Inflammatory macrophage (primary cell): ENCODE measurements at regions not wholly inside any gene's neighbourhood (a gene's known extent, or its start where the extent isn't known, plus 50 kb on each side); places are given as distances from the start of the nearest gene placed in this dataset.
"Not testable (repeated sequence)": the region's sequence is repeated elsewhere in the genome, so short reads cannot be mapped to it uniquely, and the experiment has no call there.

Experiments
- DNase-seq, 2 donors: peaks; one replicate each; pipeline ENCODE4 v3.0.0-alpha.2; 2020 to 2022

DNA sequence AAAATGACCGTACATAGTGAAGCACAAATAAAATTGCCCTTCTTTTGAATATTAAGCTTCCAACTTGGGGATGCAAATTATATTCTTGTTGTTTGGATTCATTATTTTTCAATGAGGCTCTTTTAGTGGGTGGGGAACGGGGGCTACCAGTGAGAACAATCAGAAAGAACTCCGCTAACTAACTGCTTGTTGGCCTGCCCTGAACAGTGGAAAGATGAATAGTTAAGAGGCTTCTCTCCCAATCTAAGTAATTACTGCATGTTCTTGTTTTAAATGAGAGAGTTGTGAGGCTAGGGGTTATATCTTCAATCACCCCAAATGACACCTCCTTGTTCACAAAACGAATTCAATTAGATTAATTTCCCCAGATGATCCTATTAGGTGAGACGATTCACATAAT lies 322.0 kb downstream of the FAT3 start:
- no peak for DNase-seq

DNA sequence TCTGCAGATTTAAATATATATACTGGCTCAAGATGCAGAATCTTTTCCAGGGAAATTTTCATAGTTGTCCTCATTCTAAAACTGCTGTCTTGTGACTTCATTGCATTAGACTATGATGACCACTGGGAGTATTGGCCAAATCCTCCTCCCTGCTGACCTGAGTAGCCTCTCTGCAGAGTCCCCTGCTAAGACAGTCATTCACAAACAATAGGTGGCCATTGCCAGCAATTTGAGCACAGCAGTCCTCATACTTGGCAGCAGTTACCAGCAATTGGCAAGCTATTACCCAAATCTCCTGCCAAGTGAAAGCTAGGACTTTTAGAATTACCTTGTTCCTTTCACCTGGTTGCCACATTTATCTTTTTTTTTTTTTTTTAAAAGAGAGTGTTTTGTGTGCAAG lies 325.8 kb downstream of the FAT3 start:
- DNase-seq = no peak

DNA sequence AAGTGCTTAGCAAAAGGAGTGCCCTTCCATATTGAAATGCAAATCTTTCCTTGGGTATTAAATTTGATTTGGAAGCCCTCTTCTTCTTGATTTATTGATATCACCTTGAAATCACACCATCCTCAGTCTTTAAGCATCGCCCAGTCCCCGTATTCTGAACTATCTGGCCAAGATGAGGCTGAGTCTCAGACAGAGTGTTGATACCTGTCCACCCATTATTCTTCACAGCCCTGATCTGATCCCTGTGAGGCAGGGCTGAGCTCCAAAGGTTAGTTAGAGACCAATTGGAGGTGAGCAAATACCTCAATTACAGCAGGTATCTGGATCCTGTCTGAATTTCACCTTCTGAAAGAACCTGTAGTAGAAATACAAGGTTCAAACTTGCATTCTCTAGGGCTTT lies 326.3 kb downstream of the FAT3 start:
- DNase-seq = no peak

DNA sequence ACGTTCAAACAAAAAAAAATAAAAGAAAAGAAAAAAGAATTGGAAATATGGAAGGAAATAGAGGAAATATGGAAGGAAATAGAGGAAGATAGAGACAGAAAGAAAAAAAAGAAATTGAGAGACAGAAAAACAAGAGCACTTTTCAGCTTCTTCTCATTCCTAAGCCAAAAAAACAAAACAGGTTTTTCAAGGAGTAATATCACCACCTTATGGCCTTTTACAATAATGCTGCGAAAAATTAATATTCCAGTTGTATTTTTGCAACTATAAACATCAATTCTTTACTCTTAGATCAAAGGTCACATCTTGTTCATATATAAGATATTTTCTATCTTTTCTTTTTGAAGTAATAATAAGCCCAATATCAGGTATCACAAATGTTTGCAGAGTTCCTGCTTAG lies 328.3 kb downstream of the FAT3 start:
- DNase-seq = no peak

DNA sequence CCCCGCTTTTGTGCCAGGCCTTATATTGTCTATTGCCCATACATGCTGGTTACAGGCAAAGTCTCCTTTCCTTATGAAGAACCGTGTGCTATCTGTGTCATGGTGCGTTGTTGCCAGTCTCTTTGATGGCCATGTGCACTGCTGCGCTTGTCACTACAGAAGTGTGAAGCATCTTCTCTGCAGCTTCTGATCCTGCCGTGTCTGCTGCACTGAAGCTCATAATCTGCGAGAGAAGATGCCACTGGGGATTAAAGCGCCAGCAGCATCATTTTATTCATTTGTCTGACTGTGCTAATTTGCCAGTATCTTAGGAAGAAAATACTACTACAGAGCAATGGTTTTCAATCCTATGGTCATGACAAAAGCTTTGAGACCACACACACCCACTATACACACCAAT lies 330.1 kb downstream of the FAT3 start:
- DNase-seq = no peak

DNA sequence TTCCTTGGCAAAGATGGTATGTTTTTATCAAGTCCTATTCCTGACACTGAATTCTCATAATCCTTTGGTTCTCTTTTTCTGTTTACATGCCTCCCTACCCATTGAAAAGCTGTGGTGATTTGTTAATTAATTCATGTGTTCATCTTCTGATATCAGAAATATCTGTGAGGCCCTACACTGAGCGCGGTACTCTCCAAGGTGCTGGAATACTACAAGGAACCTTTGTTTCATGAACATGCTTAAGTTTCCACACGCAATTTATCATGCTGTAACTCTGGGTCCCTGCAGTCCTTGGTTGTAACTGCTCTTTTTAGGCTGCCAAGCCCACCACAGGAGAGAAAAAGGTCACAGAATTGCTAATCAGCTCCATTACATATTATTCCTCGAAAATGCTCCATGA lies 331.8 kb downstream of the FAT3 start:
- DNase-seq = no peak

DNA sequence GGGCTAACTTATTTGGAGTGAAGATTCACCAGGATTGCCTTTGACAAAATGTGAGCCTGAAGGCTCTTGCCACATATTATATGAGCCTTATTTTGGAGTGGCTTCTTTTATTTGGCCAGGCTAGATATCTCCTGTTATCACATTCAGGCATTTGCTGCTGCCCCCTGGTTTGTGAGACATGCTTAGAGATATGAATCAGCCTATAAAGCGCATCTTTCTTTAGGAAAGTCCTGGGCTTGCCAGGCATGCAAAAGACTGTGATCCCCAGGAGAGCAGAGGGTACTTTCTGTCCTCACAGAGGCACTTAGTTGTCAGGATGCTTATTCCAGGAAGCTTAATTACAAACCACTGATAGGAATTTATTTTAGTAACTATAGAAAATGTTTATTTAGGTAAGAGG lies 333.3 kb downstream of the FAT3 start:
- no peak for DNase-seq

DNA sequence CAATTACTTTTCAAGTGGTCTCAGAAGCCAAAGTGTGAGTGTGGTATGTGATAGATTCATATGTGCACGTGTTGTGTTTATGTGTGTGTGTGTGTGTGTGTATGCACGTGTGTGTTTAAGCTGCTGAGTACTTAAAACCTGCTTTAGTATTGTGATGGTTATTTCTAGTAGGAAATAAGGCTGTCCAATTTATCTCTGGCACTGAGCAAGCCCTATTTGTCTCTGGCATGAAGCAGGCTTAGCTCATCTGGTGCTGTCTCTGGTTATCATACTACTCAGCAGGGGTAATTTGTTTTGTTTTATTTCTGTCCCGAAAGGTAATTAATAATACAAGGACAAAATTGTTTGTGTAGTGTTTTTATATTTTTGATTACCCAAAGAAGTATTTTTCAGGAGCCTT lies 333.7 kb downstream of the FAT3 start:
- no peak for DNase-seq

DNA sequence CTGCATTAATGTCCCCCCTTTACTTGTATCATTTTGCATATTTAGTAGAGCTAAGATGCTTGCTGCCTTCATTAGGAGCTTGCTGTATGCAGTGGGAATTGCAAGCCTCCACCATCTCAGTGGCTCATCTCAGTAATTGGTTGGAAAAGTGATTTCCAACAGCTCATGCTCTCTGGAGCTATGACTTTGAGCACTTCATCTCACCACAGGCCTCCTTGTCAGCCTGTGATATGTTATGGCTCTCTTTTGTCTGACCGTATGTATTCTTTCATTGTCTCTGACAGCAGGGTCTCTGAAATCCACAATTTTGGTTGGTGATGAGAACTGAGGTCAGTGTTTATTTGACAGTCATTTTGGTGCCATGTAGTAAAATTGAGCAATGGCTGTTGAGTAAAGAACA lies 345.1 kb downstream of the FAT3 start:
- no peak for DNase-seq

DNA sequence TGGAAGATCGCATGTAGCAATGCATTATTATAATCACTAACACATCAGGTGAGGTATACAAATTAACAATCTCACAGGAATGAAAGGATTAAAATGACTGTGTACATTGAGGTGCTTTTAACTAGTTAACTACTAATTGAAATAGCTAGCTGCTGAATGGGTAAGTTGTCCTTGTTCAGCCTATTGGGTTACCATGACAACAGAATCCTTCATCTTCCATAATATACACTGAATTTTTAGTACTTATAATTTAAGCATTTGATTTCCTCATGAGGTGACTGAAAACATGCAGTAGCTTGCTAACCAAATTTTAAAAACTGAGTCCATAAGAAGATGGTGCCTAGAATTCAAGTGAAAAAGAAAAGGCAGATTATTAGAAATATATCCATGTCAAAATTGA lies 347.9 kb downstream of the FAT3 start:
- DNase-seq = no peak

DNA sequence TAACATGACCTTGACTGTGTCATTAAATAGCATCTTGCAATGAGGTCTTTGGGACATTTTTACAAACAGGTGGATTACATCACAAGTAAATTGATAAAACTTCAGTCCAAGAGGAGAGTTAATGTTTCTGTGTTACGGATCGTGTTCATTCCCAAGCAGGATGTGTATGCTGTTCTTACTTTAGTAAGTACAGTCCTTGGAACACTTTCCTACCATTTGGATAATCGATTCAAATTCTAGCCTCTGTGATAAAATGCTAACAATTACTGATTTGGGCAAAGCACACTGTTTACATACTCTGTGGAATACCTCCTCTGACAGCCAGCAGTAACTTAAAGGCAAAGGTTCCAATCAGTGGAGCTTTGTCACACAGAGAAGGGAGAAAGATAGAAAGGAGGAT lies 351.7 kb downstream of the FAT3 start:
- no peak for DNase-seq

DNA sequence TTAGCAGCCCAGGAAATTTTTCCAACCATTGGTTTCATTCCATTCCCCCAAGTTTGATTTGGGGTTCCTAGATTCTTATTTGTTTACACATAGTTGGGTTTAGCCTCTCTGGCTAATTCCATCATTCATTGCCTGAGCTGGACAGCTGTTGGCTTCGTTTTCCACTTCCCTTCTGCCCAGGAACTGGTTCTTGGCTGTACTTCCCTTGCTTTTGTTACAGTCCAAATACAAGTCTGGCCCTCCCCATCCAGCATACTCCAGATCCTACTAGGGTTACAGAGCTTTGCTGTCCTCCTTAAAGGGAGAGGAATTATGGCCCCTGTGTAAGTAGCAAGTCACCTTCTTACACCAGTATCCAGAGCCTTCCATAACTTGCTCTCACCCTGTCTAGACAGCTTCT lies 356.3 kb downstream of the FAT3 start:
- DNase-seq = no peak

DNA sequence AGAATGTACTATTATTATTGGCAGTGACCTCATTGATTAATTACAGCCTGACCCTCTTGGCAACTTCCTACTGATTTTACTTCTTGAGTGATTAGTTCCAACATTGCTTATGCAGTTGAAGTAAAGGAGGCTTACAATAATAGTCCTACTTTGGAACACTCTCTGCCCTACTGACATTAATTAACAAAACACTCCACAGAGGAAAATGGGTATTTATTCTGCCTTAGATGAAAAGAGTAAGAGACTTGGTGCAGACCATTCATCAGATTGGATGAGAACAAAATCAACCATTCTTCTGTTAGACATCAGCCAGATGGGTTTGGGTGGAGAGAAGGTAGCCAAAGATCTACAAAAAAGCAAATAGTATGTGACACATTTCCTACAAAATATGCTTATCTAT lies 363.8 kb downstream of the FAT3 start:
- no peak for DNase-seq

DNA sequence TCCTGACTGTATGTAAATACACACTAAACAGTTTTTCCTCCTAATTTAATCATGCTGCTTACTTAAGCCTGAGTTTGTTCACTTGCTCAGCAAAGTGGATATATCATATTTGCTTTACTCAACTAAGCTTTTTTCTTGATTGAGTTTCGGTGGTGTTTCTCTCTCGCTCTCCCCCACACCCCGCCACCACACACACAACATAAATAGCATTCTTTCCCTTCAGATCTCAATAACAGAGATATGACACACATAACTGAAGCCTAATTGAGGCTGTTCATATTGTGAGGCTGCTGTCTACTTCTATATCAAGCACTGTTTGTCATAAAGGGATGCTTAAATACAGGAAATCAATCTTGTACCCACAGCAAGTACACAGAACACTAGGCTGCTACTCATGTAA lies 364.9 kb downstream of the FAT3 start:
- DNase-seq = no peak

DNA sequence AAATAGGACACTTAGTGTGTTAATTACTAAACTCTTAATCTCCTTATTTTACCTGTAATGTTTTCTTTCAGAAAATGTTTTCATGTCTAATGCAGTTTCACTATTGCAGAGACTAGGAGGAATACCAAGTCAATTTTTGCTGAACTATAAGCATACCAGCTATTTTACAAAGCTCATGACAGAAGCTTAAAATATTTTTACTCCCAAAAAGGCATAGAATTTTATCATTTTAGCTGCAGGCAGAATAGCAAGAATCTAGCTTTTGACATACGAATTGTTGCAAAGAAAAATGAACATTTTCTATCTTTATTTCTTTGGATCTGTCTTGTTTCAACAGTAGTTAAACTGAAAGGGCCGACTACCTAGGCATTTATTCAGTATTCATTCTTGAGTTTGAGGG lies 366.9 kb downstream of the FAT3 start:
- no peak for DNase-seq

DNA sequence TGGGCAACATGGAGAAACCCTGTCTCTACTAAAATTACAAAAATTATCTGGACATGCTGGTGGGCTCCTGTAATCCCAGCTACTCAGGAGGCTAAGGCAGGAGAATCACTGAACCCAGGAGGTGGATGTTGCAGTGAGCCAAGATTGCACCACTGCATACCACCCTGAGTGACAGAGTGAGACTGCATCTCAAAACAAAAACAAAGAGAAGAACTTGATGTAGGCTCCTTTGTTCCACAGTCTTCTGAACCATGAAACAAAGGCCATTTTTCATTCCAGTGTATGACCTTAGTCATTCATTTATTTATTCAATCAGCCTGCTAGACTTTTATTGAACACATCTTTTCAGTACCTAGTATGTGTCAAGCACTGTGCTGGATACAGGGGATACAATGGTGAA lies 369.6 kb downstream of the FAT3 start:
- no peak for DNase-seq

DNA sequence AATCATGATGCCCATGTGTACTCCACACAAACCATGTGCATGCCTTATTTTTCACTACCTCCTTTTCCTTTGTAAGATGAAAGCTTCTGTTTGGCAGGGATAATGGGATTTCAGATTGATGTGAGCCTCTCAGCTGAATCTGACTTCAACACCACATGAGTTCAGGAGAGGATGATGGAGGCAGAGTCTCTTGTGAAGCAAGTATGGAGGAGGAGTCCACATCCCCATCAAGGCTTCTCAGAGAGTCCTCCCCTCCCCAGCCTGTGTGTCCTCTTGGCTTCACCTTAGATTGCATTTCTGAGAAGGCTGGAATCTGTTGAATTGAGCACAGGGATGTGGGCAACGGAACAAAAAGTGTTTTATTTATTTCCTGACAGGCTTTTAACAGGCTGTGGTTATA lies 370.4 kb downstream of the FAT3 start:
- DNase-seq = no peak

DNA sequence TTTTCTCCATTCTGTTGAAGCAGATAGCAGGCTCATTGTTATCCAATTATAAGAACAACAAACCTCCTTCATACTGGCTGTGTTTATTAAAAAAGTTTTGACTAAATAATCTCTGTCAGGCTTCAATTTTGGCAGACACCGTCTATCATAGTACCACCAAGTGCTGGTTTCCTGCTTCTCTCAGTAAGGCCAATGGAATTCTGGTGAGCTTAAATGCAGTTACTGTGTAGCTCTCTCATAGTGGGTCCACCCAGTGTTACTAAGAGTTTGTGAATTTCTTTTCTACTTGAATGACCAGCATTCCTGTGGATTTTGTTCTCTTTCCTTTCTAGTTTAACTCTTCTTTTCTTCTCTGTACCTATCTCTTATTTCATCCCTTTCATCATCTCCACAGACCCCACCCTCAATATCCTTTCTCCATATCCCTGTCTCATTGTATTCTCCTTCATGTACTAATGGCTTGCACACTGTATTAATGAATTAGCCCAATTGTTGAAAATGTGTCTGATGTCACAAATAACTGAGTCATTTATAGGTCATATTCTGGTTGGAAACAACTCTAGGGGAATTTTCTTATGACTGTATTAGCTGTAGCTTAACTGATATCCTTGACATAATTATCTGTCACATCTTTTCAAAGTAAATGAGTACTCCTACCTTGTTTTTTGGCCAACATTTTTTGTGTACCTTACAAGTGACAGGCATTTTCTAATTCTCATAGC lies 372.1 kb downstream of the FAT3 start:
- no peak for DNase-seq

DNA sequence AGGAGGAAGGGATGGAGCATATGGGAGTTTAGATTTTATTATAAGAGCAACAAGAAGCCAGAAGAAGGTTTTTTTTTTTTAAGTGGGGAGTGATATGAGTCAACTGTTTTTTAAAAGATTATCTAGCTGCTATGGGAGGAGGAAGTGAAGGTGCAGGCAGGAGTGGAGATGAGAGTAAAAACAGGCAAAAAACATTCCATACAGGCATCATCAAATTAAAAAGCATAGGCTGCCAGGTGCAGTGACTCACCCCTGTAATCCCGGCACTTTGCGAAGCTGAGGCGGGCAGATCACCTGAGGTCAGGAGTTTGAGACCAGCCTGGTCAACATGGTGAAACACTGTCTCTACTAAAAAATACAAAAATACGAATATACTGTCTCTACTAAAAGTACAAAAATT lies 368.4 kb upstream of the MTNR1B start:
- no peak for DNase-seq

DNA sequence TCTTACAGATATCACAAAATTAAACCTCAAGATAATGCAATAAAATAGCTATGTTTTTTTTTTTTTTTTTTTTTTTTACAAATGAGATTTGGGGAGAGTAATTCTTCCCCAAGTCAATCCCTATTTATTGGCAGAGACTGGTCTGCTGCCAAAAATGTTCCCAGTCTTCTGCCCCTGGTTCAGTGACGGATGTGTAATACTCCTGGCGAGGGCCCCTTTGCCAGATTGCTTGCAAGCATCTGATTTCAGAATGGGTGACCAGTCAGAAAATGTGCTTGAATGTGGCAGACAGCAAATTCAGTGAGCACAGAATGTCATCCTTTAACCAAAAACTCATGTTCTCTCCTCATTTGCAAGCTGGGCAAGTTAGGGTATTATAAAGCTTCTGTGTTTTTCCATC lies 363.8 kb upstream of the MTNR1B start:
- DNase-seq = no peak

DNA sequence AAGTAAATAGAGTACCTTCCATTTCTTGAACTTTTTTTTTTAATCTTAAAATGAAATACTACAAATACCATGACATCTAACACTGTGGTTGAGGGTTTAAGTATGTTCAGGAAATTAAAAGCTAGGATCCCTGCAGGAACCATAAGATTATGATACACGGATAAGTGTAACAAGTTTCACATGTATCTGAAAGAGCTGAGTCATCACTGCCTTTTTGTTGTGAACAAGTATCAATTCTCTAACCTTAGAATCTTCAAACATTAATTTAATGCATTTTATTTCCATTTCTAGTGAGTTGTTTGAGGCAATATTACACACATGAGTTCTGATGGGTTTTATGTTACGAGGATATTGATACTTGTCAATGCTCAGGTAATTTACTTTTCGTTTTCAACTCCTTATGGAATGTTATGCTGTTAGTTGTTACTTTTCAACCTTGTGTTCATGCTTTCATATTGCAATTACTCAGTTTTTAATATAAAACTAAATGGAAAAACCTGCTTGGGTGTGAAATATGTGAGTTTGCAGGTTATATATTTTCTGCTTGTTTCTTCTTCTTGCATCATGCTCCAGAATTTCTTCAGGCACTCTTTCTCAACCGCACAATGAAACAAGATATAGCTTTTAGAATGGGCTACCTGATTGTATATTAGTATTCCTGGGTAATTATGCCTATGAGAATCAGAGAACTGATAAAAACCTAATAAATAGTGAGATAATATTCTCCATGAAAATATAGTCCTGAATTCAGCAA lies 361.3 kb upstream of the MTNR1B start:
- DNase-seq = no peak

DNA sequence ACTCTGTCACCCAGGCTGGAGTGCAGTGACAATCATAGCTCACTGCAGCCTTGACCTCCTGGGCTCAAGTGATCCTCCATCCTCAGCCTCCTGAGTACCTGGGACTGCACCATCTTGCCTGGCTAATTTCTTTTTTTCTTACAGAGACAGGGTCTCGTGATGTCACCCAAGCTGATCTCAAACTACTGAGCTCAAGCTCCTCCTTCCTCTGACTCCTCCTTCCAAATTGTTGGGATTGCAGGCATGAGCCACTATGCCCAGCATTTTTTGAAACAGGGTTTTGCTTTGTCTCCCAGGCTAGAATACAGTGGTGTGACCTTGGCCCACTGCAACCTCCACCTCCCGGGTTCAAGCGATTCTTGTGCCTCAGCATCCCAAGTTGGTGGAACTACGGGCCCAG lies 358.3 kb upstream of the MTNR1B start:
- no peak for DNase-seq

DNA sequence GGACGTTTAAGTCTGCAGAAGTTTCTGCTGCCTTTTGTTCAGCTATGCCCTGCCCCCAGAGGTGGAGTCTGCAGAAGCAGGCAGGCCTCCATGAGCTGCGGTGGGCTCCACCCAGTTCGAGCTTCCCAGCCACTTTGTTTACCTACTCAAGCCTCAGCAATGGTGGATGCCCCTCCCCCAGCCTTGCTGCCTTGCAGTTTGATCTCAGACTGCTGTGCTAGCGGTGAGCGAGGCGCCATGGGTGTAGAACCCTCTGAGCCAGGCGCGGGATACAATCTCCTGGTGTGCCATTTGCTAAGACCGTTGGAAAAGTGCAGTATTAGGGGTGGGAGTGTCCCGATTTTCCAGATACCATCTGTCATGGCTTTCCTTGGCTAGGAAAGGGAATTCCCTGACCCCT lies 351.4 kb upstream of the MTNR1B start:
- DNase-seq = not testable (repeated sequence)

DNA sequence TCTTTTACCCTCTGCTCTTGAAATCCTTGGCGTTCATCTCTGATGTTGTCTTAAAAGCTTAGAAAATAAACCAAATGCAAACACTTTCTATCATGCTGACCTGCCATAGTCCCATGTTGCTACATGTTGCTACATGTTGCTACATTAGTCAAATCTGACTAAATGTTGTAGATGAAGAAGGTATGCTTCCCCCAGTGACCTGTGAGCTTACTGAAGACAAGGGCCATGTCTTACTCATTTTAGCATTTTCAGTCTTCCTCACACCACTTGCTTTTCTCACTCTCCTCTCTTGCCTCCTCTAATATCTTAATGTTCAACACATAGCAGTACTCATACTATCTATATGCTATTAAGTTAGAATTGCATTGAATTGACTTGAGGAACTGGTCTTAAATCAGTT lies 346.4 kb upstream of the MTNR1B start:
- DNase-seq = no peak

DNA sequence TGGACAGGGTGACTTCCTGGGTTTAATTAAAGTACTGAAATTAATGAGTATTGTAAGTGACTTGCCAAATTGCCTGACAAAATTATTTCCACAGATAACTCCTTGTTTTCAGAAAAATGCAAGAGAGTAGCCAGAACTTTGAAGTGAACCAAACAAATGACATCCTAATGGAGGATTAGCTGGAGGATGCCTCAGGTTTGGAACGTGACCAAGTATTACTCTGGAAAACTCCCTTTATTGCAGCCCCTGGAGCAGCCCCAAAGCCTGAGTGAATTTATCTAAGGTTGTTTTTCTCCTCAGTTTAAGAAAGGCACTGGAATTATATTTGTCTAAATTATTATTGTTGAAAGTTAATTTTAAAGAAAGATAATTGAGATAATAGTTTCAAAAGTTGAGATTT lies 343.6 kb upstream of the MTNR1B start:
- DNase-seq = no peak
